GM18867 (cell line): ENCODE measurements at regions not wholly inside any gene's neighbourhood (a gene's known extent, or its start where the extent isn't known, plus 50 kb on each side); places are given as distances from the start of the nearest gene placed in this dataset.

ENCODE experiments used
- ATAC-seq: cut with Tn5 transposase; IDR thresholded peaks from one replicate; pipeline ENCODE4 v1.9.1; 2021; ENCODE audit warnings: mild to moderate bottlenecking, moderate library complexity; ENCODE audit not compliant: unreplicated experiment

DNA sequence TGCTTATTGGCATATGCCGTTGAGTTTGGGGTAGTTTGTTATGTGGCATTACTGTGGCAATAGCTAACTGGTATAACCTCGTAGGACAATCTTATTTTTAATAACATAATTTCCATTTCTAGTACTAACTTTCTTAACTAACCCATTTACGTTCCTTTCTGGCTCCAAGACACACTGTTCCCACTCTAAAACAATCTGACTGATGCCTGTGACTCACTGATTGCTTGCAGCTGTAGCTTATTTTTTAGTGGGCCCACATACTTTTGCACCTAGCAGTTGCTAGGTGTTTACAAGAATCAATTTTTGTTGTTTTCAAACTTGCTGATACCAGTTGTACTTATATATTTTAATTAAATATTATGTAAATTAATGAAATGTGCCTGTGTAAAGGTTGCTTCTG is 52.2 kb downstream of the FAT3 start:
- no peak for ATAC-seq

GRCh38 chr11:92277871-92278270 is 53.3 kb downstream of the FAT3 start:
- no peak for ATAC-seq

DNA sequence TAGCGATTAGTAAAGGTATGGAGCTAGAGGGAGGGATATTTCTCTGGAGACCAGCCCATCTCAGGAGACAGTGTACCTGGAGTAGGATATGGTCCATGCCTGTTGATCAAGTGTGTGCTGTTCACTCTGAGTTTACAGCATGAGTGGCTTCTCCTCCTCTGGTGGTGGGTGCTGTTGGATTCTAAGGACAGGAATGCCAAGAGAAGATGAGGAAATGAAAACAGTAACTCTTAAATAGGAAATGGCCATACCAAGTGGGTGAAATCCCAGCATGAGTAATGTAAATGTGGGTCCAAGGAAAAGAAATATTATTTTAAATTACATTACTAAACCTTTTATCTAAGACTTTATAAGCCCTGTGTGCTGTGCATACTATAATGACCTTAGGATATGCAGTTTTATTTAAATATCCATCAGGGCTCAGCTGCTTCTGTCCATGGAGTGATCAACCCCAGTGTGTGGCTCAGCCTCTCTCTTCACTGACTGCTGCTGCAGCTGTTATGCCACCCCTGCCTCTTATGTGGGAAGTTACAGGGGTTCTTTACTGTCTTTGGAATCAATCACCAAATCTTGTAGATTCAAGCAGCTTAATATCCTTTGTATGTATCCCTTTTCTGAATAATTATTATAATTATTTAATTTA is 54.3 kb downstream of the FAT3 start:
- no peak for ATAC-seq

- ATAC-seq = no peak
These were observed 59.5 kb downstream of the FAT3 start for GRCh38 chr11:92284107-92284506.

DNA sequence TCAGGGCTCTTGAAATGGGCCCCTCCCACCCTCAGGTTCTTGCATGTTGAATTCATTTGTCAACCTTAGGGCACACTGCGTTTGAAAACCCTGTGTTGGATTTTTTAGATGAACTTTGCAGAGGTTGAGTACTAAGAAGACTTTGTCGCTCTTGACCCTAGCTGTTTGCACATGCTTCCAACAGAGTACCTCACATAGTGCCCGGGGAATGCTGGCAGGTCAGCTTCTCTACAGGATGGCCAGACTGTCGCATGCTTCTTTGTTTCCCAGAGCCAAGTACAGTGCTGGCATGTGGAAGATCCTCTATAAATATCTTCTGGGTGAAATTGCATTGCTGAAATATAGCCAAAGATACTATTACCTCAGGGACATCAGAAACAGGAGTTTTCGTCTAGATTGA is 59.9 kb downstream of the FAT3 start:
- no peak for ATAC-seq

DNA sequence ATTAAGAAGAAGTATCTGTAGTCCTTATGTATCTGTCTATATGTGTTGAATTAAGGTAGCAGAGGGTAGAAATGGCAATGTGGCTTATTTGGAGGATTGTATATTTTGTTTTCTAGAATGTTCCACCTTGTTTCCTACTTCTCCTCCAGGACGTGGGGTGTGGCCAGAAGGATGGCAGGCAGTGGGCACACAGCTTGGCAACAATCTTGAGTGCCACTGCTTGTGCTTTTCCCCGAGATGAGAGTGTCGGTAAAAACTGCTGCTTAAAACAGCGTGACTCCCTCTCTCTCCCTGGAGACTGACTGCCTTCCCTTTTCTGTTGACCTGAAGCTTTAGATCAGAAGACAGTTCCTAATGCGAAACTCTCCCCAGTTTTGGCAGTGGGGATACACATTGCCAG is 61.2 kb downstream of the FAT3 start:
- no peak for ATAC-seq

DNA sequence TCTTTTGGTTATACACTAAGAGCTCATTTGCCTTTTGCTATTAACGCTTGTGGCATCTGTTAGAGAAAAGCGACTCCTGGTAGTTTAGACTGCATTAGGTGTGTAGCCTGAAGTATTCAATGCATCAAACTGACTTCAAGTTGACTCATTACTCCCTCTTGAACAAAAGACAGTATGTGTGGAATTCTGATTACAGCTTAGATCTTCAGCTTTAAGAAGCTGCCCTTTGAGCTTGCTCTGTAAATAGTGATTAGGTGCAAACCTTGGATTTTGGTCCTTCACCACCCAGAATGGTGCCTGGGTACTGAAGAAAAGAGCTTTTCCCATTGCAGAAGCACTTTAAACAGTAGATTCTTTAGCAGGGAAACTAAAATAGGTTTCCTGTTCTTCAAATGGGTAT is 62.1 kb downstream of the FAT3 start:
- ATAC-seq = no peak

DNA sequence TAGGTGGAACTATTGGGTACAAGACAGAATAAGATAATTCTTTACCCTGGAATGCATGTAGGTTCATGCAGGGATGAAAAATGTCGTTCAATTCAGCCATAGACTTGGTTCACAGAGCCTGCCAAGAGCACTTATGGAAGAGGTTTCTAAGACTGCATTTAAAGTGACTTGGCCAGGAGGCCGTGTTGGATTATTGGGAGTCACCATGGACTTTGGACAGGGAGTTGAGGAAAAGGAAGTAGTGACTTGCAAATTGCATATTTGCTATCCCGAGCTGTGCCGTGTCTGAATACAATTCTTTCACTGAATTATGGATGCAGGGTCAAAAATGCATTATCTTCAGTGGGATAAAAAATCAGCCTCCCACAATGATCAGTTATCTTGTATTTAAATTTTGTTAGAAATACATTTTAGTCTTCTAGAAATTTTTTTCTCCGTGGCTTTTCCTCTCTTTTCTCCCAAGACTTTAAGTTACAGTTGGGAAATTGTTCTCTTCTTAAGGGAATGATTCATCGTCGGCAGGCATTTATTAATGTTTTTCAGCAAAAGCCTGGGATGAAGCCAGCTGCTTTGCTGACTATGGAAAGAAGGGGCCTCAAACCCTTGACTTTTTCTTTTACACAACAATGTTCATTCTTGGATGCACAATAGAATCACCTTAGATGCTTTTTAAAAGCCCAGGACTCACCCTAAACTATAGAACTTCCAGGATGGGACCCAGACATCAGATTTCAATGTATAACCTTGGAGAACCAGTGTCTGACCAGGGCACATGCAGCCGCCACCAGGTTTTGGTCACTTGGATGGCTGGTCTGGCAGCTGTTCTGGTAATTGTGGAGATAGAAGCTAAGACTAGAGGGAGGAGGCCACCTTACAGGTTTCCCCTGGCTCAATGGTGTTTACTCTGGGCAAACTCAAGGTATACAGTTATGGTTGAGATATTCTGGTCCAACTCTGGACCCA is 70.8 kb downstream of the FAT3 start:
- ATAC-seq = no peak

DNA sequence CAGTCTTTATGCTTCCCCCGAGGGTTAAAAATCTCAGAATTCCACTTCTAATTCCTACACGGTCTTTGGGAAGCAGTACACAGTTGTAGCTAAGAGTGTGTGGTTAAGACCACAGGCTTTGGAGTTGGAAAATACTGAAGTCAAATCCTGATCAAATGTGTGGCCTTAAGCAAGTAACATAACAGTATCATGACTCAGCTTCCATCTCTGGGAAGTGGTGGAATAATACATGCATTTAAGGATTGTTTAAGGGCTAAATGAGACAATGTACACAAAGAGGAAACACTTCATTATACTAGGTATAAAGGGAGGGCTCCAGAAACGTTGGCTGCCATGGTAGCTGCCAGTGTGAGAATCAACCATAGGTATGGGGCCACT is 71.5 kb downstream of the FAT3 start:
- ATAC-seq = no peak

GRCh38 chr11:92297567-92298553 is 73.2 kb downstream of the FAT3 start:
- no peak for ATAC-seq

DNA sequence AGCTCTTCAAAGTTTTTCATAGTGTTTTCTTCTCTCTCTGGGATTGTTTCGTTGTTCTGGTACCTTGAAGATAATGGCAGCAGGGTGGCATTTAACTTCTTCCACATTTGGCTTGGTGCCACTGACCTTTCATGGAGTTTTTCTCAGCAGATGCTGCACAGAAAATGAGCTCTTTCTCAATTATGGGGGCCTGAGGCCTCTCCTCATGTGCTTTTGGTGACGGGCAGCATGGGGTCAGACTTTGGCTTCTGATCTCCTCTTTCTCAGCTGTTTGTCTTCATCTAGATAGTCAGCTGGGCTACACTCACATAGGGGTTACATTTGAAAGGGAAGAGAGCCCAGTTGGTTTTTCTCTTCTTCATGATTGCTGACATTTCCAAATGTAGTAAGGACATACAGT is 76.3 kb downstream of the FAT3 start:
- no peak for ATAC-seq

DNA sequence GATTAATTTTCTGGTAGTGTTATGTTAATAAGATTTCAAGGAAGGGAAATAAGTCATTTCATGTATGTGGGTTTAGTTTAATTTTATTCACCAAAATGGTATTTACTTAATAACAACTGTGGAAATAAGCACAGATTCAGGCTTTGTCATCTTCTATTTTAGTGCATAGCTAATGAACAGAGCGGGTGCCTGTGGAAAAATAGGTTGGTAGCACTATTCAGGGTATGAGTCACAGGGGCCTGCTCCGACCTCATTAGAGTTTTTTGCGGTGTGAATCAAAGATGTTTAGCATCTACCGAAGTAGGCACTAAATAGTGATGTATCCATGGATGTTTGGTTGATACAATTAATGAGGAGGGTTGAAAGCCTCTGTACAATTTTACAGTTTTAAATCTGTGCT is 78.2 kb downstream of the FAT3 start:
- no peak for ATAC-seq

DNA sequence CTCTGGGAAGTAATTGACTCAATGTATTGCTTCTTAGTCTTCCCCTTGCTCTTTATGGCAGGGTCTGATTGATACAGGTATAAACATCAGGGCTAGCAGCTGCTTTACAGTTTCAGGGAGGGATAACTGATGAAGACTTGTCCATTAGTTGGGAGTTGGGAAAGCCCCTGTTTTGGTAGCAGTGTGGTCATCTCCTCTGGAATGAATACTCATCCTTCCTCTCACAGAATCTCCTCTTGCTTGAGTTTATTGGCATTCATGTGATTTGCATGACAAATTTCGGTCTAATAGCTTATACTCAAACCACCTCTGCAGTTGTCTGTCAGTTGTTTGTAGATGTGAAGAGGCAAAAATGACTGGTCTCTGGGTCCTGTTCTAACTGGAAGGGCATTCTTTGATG is 79.7 kb downstream of the FAT3 start:
- ATAC-seq = no peak

- ATAC-seq = no peak
These were observed 82.4 kb downstream of the FAT3 start for GRCh38 chr11:92306966-92307510.

DNA sequence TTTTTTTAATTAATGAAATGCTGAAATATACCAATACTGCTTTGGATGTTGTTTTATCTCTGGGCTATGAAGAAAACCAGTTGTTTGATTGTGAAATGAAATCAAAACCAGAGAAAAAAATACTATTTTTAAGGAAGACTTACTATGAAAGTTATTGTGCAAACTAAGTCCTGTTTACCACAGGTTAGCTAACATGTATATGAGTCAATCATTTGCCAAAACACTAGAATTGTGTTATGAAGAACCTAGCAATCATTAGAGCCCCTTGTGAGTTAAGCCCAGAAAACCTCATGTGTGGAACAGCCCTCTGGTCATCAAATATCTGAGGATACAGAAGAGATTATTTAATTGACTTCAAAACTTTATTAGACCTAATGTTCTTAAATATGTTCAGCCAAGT is 83.7 kb downstream of the FAT3 start:
- ATAC-seq = no peak

- no peak for ATAC-seq
These were observed 87.2 kb downstream of the FAT3 start for GRCh38 chr11:92311616-92312449.

- ATAC-seq = no peak
These were observed 89.2 kb downstream of the FAT3 start for GRCh38 chr11:92313784-92314183.

DNA sequence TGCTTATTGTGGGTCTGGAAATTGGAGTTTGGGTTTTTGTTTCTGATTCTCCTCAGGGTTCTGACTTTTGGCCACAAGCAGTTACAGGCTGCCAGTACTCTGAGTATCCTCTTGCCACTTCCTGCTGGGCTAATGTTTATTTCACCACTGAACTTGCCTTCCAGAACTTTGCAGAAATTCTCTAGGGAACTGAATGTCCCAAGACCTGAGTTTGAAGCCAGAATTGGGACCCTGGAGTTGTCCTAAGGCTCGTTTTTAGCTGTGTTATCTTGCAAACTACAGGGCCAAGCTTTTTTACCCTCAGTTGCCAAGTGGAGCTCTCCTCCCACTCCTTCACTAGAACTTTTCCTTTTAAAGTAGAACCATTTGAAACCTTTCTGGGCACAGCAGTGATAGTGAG is 89.9 kb downstream of the FAT3 start:
- ATAC-seq = no peak

- no peak for ATAC-seq
These were observed 91.6 kb downstream of the FAT3 start for GRCh38 chr11:92316106-92316809.
